Left ventricle myocardium inferior (tissue), 1 donor: ENCODE measurements at regions not wholly inside any gene's neighbourhood (a gene's known extent, or its start where the extent isn't known, plus 50 kb on each side); places are given as distances from the start of the nearest gene placed in this dataset.

Experiments
- DNase-seq: peaks from one replicate; pipeline ENCODE4 v3.0.0-alpha.2; 2020
- H3K27ac ChIP-seq: fragments of 200-600 bp; replicated peaks from 2 replicates; pipeline ENCODE4 v1.8.0; 2021
- H3K27me3 ChIP-seq: fragments of 200-600 bp; 2 replicates; pipeline ENCODE4 v1.8.0; 2021; ENCODE audit warnings: low read depth
- H3K36me3 ChIP-seq: fragments of 200-600 bp; 2 replicates; pipeline ENCODE4 v1.8.0; 2021
- H3K4me1 ChIP-seq: fragments of 200-600 bp; 2 replicates; pipeline ENCODE4 v1.8.0; 2021
- H3K4me3 ChIP-seq: fragments of 200-600 bp; 2 replicates; pipeline ENCODE4 v1.8.0; 2021; ENCODE audit warnings: mild to moderate bottlenecking, moderate library complexity
- H3K9me3 ChIP-seq: fragments of 200-600 bp; replicated peaks from 2 replicates; pipeline ENCODE4 v1.8.0; 2021
- CTCF ChIP-seq: fragments of 200-600 bp; IDR thresholded peaks from 2 replicates; pipeline ENCODE4 v1.8.0; 2021; ENCODE audit warnings: antibody characterized with exemption, mild to moderate bottlenecking, borderline replicate concordance
- intact Hi-C: fragments of 100-400 bp; cut with micrococcal nuclease; formaldehyde crosslinking; loops from one replicate; pipeline ENCODE4 v1.11.0; 2022
- donor health status: DM: no; HTN: yes; CAD: no; lungs with severe emphysema.

DNA sequence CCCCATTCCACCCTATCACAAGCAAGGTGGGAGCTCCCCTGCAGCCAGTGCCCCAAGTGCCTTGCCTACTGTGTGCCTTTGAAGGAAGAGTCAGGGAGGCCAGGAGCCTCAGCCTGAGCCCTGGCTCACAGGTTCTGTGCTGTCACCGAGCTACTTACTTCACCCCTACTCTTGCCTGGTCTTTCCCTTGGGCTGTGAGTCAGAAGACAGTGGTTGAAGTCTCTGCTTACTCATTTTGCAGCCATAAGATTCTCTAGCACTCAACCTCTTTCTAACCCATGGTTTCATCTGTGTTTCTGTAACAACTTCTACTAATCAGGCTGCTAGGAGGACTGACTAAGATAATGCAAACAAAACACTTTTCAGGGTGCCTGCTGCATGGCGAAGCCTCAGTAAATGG, 114.5 kb downstream of the PLCE1 start:
- H3K36me3 ChIP-seq: no peaks in the 10 kb centered on the region
- no peak for TF ChIP-seq CTCF
- peaks cover 24% of the 10 kb centered on the region for H3K4me1 ChIP-seq
- no peak overlapping the region for H3K4me3 ChIP-seq
- no peaks in the 10 kb centered on the region for H3K9me3 ChIP-seq
- H3K27ac ChIP-seq: no peak overlapping the region
- DNase-seq: no peak
- H3K27me3 ChIP-seq: no peaks in the 10 kb centered on the region
- intact Hi-C loops: no loop called here

GRCh38 chr10:94111367-94111766, 117.6 kb downstream of the PLCE1 start:
- no peaks in the 10 kb centered on the region for H3K36me3 ChIP-seq
- H3K4me1 ChIP-seq: peaks cover 4% of the 10 kb centered on the region
- H3K27ac ChIP-seq: no peak overlapping the region
- H3K27me3 ChIP-seq: no peaks in the 10 kb centered on the region
- no peak for TF ChIP-seq CTCF
- intact Hi-C loops: no loop called here
- H3K4me3 ChIP-seq: no peak overlapping the region
- no peaks in the 10 kb centered on the region for H3K9me3 ChIP-seq
- DNase-seq: no peak

DNA sequence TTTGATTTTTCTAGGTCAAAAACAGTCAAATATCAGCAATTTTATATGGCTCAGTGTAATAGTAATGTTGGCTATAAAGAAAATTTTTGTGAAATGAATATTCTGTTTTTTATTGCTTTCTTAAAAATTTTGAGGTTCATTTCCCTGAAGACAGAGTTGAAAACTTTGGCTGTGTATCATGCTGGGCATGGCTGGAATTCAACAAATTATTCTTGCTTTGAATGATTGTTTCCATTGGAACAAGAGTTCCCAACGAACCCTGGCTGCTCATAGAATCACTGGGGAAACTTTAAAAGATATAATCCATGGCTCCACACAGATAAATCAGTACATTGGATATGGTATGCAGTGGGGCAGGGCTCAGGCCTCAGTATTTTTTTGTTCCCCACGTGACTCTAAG, 118.6 kb downstream of the PLCE1 start:
- DNase-seq: no peak
- TF ChIP-seq CTCF: no peak
- intact Hi-C loops: no loop called here
- Histone ChIP-seq H3K27me3 (no peaks in the 10 kb centered on the region), H3K4me1 (peaks cover 4% of the 10 kb centered on the region), H3K9me3 (no peaks in the 10 kb centered on the region), H3K27ac (no peak overlapping the region), H3K36me3 (no peaks in the 10 kb centered on the region), H3K4me3 (no peak overlapping the region)

GRCh38 chr10:94115725-94116124, 122.0 kb downstream of the PLCE1 start:
- H3K36me3 ChIP-seq: no peaks in the 10 kb centered on the region
- no peak for DNase-seq
- intact Hi-C loops: no loop called here
- no peaks in the 10 kb centered on the region for H3K9me3 ChIP-seq
- no peak overlapping the region for H3K4me3 ChIP-seq
- no peaks in the 10 kb centered on the region for H3K27me3 ChIP-seq
- no peak for TF ChIP-seq CTCF
- no peak overlapping the region for H3K27ac ChIP-seq
- H3K4me1 ChIP-seq: peaks cover under 1% of the 10 kb centered on the region

DNA sequence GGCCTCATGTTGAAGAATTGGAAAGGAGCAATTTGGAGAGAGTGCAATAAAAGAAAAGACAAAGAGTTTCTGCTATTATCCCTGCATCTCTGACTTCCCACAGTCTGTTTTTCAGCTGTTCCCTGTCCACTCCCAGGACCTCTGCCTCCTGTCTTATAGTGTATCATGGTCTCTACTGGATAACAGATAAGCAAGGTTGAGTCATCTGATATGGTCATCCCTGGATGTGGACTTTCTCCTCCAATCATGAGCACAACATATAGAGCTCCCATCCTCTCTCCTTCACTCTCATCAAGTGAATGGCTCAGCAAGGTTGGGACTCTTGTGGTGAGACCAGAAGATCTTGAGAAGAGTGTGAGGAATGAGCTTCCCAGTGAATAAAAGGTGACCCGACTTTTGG, 123.1 kb downstream of the PLCE1 start:
- H3K4me1 ChIP-seq: no peaks in the 10 kb centered on the region
- no peak for TF ChIP-seq CTCF
- H3K27me3 ChIP-seq: no peaks in the 10 kb centered on the region
- H3K36me3 ChIP-seq: no peaks in the 10 kb centered on the region
- no peaks in the 10 kb centered on the region for H3K9me3 ChIP-seq
- no peak for DNase-seq
- H3K4me3 ChIP-seq: no peak overlapping the region
- no peak overlapping the region for H3K27ac ChIP-seq
- intact Hi-C loops: no loop called here

DNA sequence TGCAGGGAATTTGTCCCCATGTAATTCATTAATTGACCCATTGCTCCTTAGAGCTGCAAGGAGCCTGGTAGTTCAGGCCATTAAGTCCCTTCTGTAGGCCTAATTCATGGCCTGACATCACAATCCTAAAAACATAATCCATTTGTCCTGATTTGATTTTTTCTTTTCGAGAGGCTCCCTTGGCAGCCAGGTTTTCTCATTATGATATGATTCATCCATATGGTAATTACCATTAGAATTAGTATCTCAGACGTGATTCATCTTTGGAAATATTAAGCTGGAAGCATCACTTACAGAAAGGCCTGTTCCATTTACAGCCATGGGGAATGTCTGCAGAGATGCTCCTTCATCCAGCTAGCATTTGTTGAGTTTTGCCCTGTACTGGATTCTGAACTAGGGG, 128.5 kb downstream of the PLCE1 start:
- DNase-seq: no peak
- TF ChIP-seq CTCF: no peak

More for the DNA sequence above, 128.5 kb downstream of the PLCE1 start:
- Histone ChIP-seq H3K36me3 (no peaks in the 10 kb centered on the region), H3K4me1 (peaks cover 19% of the 10 kb centered on the region), H3K27me3 (no peaks in the 10 kb centered on the region), H3K9me3 (no peaks in the 10 kb centered on the region), H3K27ac (no peak overlapping the region), H3K4me3 (no peak overlapping the region)
- intact Hi-C loops: no loop called here
